ENCODE measurements at regions not wholly inside any gene's neighbourhood (a gene's known extent, or its start where the extent isn't known, plus 50 kb on each side); places are given as distances from the start of the nearest gene placed in this dataset.

DNA sequence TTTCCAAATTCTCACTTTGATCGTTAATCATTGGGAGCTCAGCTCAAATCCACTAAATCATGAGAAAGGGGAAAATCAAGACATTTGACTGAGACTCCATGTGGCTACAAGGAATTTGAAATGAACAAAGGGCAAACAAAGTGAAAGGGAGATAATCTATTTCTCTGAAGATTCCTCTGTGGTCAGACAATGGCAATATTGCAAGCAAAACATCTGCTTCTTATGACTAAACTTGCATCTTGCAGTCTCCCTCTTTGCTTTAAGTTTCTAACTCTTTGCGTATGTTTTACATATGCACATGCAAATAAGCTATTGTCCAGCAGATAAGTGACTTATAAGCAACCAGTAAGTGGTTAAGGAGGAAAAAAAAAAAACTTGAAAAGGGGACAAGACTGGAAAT is 299.1 kb upstream of the NXPH2 start:
- no peak overlapping the region for H3K4me3 ChIP-seq (ENCODE audit: low read depth, low read length)
- TF ChIP-seq, protein P1, sequence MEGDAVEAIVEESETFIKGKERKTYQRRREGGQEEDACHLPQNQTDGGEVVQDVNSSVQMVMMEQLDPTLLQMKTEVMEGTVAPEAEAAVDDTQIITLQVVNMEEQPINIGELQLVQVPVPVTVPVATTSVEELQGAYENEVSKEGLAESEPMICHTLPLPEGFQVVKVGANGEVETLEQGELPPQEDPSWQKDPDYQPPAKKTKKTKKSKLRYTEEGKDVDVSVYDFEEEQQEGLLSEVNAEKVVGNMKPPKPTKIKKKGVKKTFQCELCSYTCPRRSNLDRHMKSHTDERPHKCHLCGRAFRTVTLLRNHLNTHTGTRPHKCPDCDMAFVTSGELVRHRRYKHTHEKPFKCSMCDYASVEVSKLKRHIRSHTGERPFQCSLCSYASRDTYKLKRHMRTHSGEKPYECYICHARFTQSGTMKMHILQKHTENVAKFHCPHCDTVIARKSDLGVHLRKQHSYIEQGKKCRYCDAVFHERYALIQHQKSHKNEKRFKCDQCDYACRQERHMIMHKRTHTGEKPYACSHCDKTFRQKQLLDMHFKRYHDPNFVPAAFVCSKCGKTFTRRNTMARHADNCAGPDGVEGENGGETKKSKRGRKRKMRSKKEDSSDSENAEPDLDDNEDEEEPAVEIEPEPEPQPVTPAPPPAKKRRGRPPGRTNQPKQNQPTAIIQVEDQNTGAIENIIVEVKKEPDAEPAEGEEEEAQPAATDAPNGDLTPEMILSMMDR (IDR thresholded peaks at IDR 0.05; ENCODE audit: borderline replicate concordance, insufficient read depth, low read depth, low read length), result no peak

DNA sequence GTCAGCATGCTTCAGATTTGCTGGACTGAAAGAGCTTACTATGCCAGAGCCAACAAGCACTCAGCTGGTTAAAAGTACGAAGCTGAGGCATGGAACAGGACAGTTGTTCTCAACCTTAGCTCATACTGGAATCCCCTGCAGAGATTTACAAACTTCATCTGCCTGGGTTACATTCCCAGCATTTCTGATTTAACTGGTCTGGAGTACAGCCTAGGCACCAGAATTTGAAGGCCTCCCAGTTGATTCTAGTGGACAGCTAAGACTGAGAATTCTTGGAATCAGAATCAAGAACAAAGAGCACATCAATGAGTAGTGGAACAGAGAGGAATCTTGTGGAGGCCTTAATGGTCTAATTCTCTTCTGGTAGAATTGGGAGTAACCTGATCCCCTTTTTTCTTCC is 298.2 kb upstream of the NXPH2 start:
- TF ChIP-seq, protein P1 (IDR thresholded peaks at IDR 0.05; ENCODE audit: borderline replicate concordance, insufficient read depth, low read depth, low read length), result no peak

DNA sequence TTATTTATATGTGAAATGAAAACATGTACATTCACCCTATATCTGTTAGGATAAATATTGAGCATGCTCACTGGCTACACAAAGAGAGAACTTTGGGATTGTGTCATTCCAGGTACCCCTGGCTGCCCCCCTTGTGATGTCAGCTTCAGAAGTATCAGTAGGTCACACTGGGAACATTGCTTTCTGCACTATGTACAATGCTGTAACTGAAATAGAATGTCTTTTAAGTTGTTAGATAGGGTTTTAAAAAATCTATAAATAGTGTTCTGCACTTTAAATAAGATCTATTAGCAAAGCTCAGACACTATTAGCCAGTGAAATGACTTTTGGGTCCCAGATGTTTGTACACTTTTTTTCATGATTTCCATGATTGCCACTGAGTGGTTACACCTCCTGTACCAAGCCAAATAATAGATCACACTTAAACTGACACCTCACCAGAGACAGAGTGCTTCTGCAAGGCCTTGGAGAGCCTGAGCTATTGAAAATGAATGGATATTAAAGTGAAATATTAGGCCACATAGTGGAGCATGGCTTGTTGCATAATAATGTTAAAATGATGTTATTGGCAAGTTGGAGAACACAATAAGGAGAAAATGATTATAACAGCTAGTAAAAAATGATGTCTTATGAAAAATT is 297.0 kb upstream of the NXPH2 start:
- H3K4me3 ChIP-seq (ENCODE audit: low read depth, low read length), result no peak overlapping the region
- TF ChIP-seq, protein P1 (IDR thresholded peaks at IDR 0.05; ENCODE audit: borderline replicate concordance, insufficient read depth, low read depth, low read length), result no peak

More for the DNA sequence above, 298.2 kb upstream of the NXPH2 start:
- no peak overlapping the region for H3K4me3 ChIP-seq (ENCODE audit: low read depth, low read length)

DNA sequence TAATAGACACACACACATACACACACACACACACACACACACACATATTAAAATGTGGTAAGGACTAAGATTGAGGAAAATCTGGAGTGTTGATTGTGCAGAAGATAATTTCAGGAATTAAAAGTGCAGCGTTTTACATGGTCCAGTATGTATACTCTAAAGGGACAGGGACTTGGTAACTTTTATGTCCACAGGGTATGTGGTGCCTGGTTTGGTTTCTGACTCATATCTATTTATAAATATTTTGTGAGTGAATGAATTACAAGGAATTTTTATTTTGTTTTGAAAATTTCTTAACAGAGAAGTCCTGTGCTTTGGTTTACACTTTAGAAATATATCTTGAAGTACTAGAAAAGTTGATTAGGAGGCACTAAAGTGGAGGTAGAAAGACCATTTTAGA is 287.7 kb upstream of the NXPH2 start:
- no peak overlapping the region for H3K4me3 ChIP-seq (ENCODE audit: low read depth, low read length)
- TF ChIP-seq, protein P1 (IDR thresholded peaks at IDR 0.05; ENCODE audit: borderline replicate concordance, insufficient read depth, low read depth, low read length), result no peak

DNA sequence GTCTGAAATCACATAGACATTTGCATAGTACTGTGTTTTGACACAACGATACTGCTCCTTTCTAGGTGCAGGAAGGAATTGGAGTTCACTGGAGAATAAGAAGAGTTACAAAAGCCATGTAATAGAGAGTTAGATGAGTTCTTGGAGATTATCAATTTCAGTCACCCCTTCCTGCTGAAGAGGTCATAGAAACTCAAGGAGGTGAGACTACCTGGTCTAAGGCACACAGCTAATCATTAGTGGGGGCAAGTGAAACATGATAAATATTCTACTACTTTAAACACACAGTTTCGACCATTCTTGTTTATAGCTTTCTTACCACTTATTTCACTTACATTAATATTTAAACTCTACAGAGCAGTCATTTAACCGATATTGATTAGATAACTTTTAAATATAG is 286.9 kb upstream of the NXPH2 start:
- H3K4me3 ChIP-seq (ENCODE audit: low read depth, low read length), result no peak overlapping the region
- TF ChIP-seq, protein P1 (IDR thresholded peaks at IDR 0.05; ENCODE audit: borderline replicate concordance, insufficient read depth, low read depth, low read length), result no peak

DNA sequence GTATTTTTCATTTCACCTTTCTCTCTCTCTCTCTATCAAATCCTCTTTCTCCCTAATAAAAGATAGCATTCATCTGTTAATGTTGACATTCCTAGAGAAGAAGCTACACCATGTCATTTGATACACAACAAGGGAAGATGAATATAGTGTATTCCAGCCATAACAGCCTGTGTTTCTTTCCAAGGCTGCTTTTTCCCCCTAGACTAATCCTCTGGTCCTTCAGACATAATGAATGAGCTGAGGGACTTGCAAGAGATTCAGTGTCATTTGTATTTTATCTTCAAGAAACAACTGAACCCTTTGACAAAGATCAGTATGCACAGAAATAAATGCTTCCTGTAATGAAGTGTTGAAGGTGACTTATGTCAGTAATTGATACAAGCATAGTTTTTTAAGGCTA is 284.0 kb upstream of the NXPH2 start:
- TF ChIP-seq, protein P1 (IDR thresholded peaks at IDR 0.05; ENCODE audit: borderline replicate concordance, insufficient read depth, low read depth, low read length), result no peak
- no peak overlapping the region for H3K4me3 ChIP-seq (ENCODE audit: low read depth, low read length)

DNA sequence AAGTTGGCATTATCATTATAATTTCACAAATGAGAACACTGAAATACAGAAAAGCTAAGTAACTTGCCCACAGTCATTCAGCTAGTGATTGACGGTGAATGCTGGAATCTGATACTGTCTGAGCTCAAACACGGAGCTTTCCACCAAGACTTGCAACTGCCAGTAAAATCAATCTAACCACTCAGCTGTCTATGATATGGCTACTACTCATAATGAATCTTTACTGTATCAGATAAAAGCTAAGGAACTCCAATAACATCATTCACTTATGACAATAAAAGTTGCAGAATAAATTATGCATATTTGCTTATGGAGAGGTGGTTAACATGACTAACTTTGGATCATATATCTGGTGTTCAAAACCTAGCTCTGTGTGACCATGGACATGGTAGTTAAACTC is 279.4 kb upstream of the NXPH2 start:
- no peak overlapping the region for H3K4me3 ChIP-seq (ENCODE audit: low read depth, low read length)
- TF ChIP-seq, protein P1 (IDR thresholded peaks at IDR 0.05; ENCODE audit: borderline replicate concordance, insufficient read depth, low read depth, low read length), result no peak

All from GM12875 (cell line).